ENCODE measurements at regions not wholly inside any gene's neighbourhood (a gene's known extent, or its start where the extent isn't known, plus 50 kb on each side); places are given as distances from the start of the nearest gene placed in this dataset.

DNA sequence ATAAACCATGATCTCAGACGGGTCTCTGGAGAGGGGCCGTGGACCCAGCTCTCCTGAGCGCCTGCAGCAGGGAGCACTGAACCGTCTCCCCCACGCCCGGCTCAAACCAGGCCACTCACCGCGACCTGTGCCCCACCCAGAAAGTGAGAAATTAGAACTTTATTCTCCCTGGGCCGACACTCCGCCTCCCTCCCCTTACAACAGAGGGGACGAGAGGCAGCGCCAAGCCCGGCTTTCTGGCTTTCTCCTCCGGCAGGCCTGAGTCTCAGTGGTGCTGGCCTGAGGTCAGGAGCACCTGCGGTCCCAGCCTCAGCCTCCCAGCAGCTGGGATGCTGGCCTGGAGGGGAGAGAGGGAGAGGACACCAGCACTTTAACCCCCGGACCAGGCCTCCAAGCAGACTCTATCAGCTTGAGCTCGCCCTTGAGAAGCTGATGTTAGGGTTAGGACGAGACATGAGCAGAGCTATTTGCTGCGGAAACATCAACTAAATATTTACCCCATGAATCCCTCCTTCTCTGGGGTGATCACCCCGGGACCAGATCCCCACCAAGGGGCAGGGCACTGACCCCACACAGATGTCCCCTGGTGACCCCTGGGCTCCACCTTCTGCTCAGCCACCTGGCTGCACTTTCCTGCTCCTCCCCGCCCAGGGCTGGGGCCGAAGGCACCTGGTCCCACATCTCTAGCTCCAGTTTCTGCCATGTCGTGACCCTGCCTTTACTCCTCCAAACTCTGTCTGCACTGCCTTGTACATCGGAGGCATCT is 856.3 kb upstream of the SALL3 start:
- Histone ChIP-seq H3K4me3 (ENCODE audit: low read depth, low read length, poor library complexity, severe bottlenecking) (no peak overlapping the region), H3K27me3 (replicated peaks; ENCODE audit: insufficient read depth, low read depth, low read length, poor library complexity) (no peaks in the 10 kb centered on the region), H3K36me3 (ENCODE audit: insufficient read depth, low read length, poor library complexity, severe bottlenecking) (no peaks in the 10 kb centered on the region), H3K27ac (ENCODE audit: low read depth, low read length, poor library complexity, severe bottlenecking) (no peak overlapping the region), H3K9me3 (ENCODE audit: low read depth, low read length, poor library complexity, severe bottlenecking) (peaks cover 54% of the 10 kb centered on the region), H3K4me1 (ENCODE audit: insufficient read depth, low read length, poor library complexity, severe bottlenecking) (no peaks in the 10 kb centered on the region)
- ChIA-PET POLR2A (ENCODE audit: low non-redundant PET) (no interaction called here), CTCF (no interaction called here)
- no peak for DNase-seq (ENCODE audit: low spot score)
- TF ChIP-seq, protein P1, sequence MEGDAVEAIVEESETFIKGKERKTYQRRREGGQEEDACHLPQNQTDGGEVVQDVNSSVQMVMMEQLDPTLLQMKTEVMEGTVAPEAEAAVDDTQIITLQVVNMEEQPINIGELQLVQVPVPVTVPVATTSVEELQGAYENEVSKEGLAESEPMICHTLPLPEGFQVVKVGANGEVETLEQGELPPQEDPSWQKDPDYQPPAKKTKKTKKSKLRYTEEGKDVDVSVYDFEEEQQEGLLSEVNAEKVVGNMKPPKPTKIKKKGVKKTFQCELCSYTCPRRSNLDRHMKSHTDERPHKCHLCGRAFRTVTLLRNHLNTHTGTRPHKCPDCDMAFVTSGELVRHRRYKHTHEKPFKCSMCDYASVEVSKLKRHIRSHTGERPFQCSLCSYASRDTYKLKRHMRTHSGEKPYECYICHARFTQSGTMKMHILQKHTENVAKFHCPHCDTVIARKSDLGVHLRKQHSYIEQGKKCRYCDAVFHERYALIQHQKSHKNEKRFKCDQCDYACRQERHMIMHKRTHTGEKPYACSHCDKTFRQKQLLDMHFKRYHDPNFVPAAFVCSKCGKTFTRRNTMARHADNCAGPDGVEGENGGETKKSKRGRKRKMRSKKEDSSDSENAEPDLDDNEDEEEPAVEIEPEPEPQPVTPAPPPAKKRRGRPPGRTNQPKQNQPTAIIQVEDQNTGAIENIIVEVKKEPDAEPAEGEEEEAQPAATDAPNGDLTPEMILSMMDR (conservative IDR thresholded peaks at IDR 0.05; ENCODE audit: low read depth, low read length), result no peak
- no peak for TF ChIP-seq EZH2 (IDR thresholded peaks at IDR 0.05; ENCODE audit: borderline replicate concordance, low read depth, low read length, poor library complexity, severe bottlenecking)
- BruUV-seq (replicated peaks), result no TSS peak
- intact Hi-C loops (cut with micrococcal nuclease; ENCODE audit: unreplicated experiment), result no loop called here

DNA sequence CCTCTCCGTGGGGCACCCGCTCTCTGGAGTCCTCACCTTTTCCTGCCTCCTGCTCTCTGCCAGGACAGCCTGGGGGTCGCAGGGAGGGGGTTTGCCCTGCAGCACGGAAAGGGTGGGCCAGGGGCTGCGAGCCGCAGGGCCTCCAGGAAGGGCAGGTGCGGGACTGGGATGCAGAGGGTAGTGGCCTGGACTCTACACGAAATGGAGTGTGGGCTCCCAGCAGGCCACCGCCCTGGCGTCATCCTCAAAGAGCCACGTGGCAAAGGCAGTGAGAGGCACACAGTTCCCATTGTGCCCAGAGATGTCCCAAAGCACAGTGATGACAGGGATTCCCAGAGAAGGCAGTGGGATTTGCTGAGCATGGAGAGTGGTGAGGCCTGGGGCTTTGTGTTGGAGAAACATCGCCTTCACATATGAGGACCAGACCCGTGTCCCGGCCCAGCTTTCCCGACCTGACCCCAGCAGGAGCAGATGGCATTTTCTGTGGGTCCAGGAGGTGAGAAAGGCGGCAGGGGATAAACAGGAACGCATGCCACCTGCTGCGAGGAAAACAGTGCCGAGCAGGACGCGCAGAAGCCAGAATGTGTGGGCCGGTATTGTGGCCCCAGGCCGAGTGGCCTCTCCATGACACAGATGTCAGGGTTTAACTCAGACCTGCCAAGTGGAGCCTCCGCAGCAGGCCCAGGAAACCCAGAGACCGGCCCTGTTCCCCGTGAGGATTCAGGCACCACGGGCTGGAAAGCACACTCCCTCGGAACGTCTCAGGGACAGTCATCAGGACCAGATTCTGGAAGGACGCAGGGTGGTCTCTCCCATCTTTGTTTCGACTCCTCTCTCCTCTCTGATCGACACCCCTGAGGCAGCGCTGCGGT is 855.5 kb upstream of the SALL3 start:
- H3K4me1 ChIP-seq (ENCODE audit: insufficient read depth, low read length, poor library complexity, severe bottlenecking), result no peaks in the 10 kb centered on the region
- CTCF ChIA-PET, result no interaction called here
- H3K27me3 ChIP-seq (replicated peaks; ENCODE audit: insufficient read depth, low read depth, low read length, poor library complexity), result no peaks in the 10 kb centered on the region
- no peak overlapping the region for H3K27ac ChIP-seq (ENCODE audit: low read depth, low read length, poor library complexity, severe bottlenecking)
- H3K9me3 ChIP-seq (ENCODE audit: low read depth, low read length, poor library complexity, severe bottlenecking), result peaks cover 51% of the 10 kb centered on the region
- DNase-seq (ENCODE audit: low spot score), result no peak
- no TSS peak for BruUV-seq (replicated peaks)
- intact Hi-C loops (cut with micrococcal nuclease; ENCODE audit: unreplicated experiment), result no loop called here
- H3K36me3 ChIP-seq (ENCODE audit: insufficient read depth, low read length, poor library complexity, severe bottlenecking), result no peaks in the 10 kb centered on the region
- H3K4me3 ChIP-seq (ENCODE audit: low read depth, low read length, poor library complexity, severe bottlenecking), result no peak overlapping the region
- TF ChIP-seq, protein P1 (conservative IDR thresholded peaks at IDR 0.05; ENCODE audit: low read depth, low read length), result no peak
- TF ChIP-seq EZH2 (IDR thresholded peaks at IDR 0.05; ENCODE audit: borderline replicate concordance, low read depth, low read length, poor library complexity, severe bottlenecking), result no peak
- POLR2A ChIA-PET (ENCODE audit: low non-redundant PET), result no interaction called here

DNA sequence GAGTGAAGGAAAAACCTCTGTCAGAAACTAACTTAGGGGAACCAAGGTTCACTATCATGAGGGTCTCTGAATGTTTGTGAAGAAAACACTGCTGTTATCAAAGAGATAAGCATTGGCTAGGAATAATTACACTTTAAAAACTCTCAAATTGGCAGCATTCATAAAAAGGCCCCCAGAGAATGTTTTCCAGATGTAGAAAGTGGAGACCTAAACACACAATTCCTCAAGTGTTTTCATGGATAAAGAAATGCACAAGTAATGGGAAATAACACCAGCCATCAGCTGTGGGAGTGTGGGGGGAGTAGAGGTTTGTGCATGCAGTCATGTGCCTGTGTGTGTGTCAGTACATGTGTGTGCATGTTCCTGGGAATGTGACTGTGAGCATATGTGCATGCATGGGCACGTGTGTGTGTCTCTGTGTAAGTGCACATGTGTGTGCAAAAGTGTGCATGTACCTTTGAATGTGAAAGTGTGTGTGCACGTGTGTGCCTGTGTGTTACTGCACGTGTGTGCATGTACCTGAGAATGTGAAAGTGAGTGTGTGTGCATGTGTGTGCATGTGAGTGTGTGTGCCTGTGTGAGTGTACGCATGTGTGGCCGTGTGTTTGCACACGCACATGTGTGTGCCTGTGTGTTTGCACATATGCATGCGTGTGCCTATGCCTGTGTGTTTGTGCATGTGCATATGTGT is 854.3 kb upstream of the SALL3 start:
- H3K27me3 ChIP-seq (replicated peaks; ENCODE audit: insufficient read depth, low read depth, low read length, poor library complexity), result no peaks in the 10 kb centered on the region
- POLR2A ChIA-PET (ENCODE audit: low non-redundant PET), result no interaction called here
- H3K4me1 ChIP-seq (ENCODE audit: insufficient read depth, low read length, poor library complexity, severe bottlenecking), result no peaks in the 10 kb centered on the region
- TF ChIP-seq EZH2 (IDR thresholded peaks at IDR 0.05; ENCODE audit: borderline replicate concordance, low read depth, low read length, poor library complexity, severe bottlenecking), result no peak
- TF ChIP-seq, protein P1 (conservative IDR thresholded peaks at IDR 0.05; ENCODE audit: low read depth, low read length), result no peak
- no peaks in the 10 kb centered on the region for H3K36me3 ChIP-seq (ENCODE audit: insufficient read depth, low read length, poor library complexity, severe bottlenecking)
- intact Hi-C loops (cut with micrococcal nuclease; ENCODE audit: unreplicated experiment), result no loop called here
- CTCF ChIA-PET, result no interaction called here
- H3K27ac ChIP-seq (ENCODE audit: low read depth, low read length, poor library complexity, severe bottlenecking), result no peak overlapping the region
- no peak overlapping the region for H3K4me3 ChIP-seq (ENCODE audit: low read depth, low read length, poor library complexity, severe bottlenecking)
- no TSS peak for BruUV-seq (replicated peaks)
- no peak for DNase-seq (ENCODE audit: low spot score)
- H3K9me3 ChIP-seq (ENCODE audit: low read depth, low read length, poor library complexity, severe bottlenecking), result peaks cover 50% of the 10 kb centered on the region
